EH (cell line): ENCODE measurements at regions not wholly inside any gene's neighbourhood (a gene's known extent, or its start where the extent isn't known, plus 50 kb on each side); places are given as distances from the start of the nearest gene placed in this dataset.
A peak's percentile ranks its signal among the peaks of the same experiment; 100 is the strongest.
"Not testable (repeated sequence)": the region's sequence is repeated elsewhere in the genome, so short reads cannot be mapped to it uniquely, and the experiment has no call there.

Experiments
- DNase-seq: peaks from one replicate; pipeline ENCODE4 v3.0.0-alpha.2; 2015; ENCODE audit warnings: low read depth

DNA sequence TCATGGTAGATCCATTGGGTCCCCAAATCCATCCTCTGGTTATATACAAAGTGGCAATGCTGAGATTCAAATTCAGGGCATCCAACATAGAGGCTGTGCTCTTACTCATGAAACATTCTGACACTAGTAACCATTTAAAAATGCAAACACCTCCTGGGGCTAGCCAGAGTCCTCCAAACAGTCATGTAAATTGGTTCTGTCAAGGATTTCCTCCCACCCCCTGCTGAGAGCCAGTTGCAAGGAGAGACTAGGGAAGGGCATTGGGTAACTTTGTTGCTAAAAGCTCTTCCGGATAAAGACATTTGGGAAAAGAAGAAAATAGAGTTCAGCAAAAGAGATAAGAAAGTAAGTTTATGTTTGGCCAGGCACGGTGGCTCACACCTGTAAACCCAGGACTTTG lies 58.3 kb downstream of the ART5 start:
- peak; percentile 77 for DNase-seq

DNA sequence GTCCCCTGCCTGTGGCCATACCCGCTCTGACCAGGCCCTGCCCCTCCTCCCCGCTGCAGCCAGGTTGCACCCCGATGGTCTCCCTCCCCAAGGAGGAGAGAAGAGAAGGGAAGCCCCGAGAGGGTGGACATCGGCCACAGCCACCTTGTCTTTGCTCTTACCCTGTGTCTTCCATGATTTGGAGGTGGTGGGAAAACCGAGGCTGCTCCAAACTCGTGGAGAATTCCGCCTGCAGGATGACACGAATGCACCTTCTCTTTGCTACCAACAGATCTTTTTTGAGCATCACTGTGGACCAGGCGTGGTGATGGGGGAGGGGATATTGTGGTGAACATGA lies 60.4 kb downstream of the ART5 start:
- not testable (repeated sequence) for DNase-seq

DNA sequence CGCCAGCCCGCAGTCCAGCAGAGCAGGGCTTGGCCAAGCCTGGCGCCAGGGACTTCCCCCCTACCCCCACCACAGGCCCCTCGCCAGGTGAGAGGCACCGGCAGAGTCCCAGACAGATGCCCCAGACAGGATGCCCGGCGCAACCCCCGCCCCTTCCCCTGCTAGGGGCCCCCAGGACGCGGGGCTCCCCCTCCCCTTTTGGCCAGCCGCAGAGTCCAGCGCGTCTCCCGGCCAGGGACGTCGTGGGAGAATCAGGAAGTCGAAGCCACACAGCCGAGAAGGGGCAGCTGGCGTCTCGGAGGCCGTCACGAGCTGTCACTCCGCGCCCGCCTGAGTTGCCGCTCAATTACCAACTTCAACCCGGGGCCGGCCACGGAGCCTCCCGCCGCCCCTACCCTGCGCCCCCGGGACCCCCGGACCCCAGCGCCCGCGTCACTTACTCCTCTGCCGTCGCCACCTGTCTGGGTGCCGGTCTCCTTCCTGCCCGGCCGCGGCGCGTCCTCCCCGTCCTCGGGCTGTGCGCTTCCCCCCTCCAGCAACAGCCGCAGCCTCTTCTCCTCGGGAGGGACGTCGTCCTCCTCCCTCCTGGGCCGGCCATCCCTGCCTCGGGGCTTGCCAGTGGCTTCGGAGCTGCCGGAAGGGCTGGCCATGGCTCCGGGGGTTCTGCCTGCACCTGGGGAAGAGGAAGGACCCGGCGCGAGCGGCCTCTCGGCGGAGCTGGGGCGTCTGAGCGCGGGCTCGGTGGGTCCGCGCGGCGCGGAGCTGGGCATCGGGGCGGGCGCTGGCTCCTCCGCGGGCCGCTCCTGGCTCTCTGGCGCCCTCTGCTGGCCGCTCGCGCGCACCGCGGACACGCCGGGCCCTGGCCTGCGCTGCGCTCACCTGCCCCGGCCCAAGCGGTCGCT lies 61.1 kb downstream of the ART5 start:
- peak; percentile 21 for DNase-seq

DNA sequence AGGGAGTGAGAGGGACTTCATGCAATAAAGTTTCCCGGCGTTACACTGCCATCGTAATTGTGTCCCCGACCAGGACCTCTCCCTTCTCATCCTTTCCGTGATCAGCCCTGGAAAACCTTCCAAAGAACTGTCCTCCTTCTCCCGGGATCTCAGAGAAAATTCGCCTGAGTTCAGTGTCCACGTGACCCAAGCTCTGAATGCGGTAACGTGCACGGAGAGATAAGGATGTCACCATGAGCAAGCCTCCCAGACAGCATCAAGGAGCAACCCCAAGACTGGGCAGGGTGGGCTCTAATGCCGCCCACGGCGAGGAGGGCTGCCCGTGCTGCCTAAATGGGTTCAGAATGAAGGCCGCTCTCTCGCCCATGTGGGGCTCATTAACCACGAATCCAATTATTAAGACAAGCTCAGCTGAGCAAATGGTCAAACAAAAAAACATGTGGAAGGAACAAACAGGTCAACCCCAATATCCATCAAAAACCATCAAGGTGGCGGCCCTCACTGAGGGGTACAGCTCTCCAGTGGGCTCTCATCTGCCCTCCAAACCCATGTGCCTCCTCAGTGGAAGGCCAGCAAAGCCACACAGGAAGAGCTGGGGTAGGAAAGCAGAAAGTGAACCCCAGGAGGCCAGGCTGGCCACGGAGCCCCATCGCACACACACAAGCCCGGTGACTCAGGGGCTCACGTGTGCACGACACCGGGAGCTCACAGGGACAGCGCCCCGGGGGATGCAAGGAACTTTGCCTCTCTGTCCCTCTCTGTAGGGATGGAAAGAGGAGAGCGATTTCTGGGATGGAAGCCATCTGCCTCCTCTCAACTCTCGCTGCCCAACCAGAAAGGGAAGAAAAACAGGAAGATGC lies 62.0 kb downstream of the ART5 start:
- DNase-seq: not testable (repeated sequence)

DNA sequence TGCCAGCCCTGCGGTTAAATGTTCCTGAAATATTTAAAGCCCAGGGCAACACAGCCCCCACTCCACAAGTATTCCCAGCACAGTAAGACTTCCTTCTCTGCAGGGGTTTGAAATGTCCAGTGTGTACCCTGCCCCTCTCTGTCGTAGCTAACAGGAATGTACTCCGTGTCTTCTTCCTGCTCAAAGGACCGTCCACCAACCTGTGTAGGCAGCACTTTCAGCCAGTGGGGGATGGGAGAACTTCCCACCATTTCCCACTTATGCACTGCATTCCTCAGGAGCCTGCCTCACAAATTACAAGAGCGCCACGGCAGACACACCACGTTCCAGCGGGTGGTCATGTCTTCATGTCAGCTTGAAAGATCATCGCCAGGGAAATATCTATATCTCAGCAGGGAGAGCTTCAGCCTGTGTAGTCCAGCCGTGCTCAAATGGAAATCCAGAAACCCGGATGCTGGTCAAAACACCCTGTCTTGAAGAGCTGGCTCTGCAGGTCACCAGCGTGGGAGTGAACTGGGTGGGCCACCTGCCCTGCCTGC lies 65.7 kb downstream of the ART5 start:
- not testable (repeated sequence) for DNase-seq

DNA sequence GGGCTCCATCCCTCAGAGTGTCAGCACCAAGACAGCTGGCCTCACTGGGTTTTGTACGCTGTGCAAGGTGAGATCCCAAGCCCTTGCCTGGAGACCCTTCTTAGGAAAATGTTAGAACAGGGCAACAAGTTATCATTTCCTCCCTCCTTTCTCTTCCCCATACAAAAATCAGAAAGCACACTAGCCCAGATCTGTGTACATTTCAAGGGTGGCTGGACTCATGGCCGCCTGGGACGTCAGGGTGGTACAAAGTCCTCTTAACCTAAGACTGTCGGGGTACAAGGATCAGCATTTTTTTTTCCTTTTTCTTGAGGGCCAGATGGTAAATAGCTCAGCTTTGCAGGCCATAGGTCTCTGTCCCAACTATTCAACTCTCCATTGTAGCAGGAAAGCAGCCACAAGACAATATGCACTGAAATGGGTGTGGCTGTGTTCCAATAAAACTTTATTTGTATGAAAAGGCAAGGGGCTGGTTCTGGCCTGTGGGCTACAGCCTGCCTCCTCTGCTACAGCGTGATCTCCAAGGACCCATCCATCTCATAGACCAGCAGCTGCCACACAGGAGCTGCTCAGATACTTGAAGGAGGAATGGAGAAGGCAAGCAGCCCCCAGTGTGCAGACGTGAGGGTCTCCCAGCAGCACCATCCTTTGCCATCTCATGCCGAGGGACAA lies 68.7 kb downstream of the ART5 start:
- not testable (repeated sequence) for DNase-seq

DNA sequence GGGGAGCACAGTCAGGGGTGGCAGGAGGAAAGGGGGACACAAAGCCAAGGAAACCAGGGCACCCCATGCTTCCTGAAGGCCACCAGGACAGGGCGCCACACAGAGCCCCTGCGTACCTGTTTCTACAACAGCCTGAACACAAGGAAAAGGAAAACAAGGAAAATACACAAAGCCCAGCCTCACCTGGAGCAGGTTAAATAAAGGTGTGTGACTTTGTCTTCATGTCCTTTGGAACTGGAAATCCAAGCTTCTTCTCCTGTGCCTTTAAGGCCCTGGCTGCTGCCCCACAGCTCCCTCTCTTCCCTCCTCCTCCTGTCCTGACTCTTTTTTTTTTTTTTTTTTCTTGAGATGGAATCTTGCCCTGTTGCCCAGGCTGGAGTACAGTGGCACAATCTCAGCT lies 70.0 kb downstream of the ART5 start:
- DNase-seq: not testable (repeated sequence)

DNA sequence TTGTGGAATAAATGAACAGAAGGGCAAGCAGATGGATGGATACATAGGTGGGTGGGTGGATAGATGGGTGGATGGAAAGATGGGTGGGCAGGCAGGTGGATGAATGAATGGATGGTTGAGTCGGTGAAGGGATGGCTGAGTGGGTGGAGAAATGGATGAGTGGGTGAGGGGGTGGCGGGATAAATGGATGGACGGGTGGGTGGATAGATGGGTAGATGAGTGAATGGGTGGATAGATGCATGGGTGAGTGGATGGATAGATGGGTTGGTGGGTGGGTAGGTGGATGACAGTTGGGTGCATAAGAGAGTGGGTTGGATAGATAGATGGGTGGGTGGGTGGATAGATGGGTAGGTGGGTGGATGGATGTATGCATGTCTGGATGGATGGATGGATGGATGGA lies 76.0 kb downstream of the ART5 start:
- DNase-seq: not testable (repeated sequence)

DNA sequence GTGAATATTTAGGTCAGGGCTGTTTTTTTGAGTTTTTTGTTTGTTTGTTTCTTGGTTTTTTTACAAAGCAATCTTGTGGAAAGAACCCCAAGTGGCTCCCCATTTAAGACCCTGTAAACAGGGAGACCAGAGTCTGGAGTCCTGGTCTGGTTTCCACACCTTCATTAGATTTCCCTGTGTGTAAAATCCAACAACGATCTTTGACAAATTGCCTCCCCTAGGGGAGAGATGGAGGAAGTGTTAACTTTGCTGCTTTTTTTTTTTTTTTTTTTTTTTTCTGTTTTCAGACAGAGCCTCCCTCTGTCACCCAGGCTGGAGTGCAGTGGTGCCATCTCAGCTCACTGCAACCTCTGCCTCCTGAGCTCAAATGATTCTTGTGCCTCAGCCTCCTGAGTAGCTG lies 77.4 kb downstream of the ART5 start:
- not testable (repeated sequence) for DNase-seq

DNA sequence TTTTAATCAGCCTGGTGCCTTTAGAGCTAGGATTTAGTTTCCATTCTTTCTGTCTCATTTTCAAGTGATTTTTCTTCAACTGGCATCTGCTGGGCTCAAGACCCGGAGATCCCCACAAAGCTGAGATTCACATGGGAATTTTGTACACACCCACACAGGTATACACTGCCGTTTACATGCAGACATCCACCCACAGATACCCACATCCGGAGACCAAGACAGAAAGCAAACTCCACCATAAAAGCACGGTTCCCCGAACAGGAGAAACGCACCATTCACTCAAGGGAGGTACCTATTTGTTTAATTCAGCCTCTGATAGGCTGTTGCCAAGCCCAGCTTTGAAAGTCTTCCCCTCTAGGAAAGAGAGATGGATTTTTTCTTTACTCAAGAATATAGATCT lies 87.2 kb downstream of the ART5 start:
- DNase-seq: not testable (repeated sequence)

DNA sequence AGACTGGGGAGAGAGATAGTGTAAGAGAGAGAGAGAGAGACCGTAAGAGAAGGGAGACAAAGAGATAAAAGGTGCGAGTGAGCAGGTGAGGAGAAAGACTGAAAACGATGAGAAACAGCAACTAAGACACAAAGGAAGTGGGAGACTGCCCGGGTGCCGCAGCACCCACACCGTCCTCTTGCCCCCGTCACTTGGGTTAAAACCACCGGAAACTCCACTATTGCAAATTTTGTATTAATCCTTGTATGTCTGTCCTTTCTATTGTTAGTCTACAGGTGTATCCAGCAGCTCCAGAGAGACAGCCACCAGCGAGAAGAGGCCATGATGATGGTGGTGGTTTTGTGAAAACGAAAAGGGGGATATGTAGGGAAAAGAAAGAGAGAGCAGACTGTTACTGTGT lies 96.8 kb downstream of the ART5 start:
- DNase-seq: not testable (repeated sequence)

DNA sequence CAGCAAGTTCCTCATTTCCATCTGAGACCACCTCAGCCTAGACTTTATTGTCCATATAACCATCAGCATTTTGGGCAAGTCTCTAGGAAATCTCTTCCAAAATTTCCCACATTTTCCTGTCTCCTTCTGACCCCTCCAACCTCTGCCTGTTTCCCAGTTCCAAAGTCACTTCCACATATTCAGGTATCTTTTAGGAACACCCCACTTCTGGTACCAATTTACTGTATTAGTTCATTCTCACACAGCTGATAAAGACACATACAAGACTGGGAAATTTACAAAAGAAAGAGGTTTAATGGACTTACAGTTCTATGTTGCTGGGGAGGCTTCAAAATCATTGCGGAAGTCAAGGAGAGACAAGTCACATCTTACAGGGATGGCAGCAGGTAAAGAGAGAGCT lies 103.6 kb downstream of the ART5 start:
- not testable (repeated sequence) for DNase-seq

DNA sequence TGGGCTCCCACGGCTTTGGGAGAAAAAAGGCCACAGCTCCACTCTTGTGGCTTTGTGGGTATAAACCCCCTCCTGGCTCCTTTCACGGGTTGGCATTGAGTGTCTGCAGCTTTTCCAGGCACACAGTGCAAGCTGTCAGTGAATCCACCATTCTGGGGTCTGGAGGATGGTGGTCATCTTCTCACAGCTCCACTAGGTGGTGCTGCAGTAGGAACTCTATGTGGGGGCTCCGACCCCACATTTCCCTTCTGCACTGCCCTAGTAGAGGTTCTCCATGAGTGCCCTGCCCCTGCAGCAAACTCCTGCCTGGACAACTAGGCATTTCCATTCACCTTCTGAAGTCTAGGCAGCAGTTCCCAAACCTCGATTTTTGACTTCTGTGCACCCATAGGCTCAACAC lies 104.5 kb downstream of the ART5 start:
- not testable (repeated sequence) for DNase-seq

DNA sequence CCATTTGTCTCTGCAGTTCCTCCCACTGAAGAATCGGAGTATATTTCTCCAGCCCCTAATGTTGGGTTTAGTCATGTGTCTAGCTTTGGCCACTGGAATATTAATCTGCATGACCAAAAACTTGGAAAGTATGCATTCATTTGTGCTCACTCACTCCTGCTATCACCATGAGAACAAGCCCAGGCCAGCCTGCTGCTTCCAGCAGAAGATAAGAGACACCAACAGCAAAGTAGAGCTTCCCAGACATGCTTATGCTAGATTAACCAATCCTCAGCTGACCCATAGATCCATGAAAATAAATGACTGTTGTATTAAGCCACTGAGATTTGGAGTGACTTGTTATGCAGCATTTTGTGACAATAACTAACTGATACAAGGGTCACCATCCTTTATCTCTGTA lies 108.8 kb downstream of the ART5 start:
- DNase-seq: not testable (repeated sequence)

DNA sequence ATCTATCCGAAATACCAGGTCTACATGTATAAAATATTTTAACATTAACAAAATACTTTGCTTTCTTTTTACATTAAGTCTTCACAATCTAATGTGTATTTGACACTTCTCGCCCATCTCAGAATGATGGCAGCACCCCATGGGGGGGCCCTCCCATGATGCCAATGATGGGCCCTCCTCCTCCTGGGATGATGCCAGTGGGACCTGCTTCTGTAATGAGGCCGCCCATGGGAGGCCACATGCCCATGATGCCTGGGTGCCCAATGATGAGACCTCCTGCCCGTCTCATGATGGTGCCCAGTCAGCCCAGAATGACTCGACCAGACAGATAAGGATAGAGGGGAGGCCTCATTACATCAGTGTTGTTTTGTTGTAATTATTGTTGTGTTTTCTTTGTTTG lies 110.5 kb downstream of the ART5 start:
- not testable (repeated sequence) for DNase-seq

DNA sequence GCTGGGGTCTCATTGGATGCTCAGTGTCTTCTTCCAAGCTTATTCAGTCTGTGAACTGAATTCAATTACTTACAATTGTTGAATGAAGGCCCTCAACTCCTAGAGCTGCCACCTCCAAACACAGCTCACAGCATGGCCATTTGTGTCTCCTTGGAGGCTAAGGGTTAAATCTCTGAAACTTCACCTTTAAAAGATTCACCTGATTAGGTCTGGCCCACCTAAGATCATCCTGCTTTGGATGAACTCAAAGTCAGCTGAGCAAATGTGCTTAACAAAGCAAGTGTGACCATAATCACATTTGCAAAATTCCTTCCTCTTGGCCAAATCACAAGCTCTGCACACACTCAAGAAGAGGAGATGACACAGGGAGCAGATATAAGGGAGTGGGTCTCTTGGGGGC lies 118.2 kb downstream of the ART5 start:
- not testable (repeated sequence) for DNase-seq

DNA sequence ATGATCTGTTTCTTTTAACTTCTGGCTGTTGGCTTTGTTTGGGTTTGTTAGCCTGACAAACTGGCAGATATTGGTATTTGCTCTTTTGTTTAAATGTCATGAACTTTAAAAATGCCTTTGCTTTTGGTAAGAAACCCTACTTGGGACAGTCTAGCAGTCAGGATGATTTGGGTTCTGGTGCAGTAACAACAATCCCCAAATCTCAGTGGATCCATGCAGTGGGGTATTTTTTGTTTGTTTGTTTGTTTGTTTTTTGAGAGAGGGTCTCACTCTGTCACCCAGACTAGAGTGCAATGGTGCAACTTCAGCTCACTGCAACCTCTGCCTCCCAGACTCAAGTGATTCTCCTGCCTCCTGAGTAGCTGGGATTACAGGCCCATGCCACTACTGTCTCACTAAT lies 120.9 kb downstream of the ART5 start:
- not testable (repeated sequence) for DNase-seq

DNA sequence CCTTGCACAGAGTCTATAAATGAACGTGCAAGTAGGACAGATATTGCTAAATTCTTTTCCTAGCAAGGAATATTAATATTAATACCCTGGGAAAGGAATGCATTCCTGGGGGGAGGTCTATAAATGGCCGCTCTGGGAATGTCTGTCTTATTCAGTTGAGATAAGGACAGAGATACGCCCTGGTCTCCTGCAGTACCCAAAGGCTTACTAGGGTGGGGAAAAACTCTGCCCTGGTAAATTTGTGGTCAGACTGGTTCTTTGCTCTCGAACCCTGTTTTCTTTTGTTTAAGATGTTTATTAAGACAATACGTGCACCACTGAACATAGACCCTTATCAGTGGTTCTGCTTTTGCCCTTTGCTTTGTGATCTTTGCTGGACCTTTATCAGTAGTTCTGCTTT lies 122.0 kb downstream of the ART5 start:
- not testable (repeated sequence) for DNase-seq

DNA sequence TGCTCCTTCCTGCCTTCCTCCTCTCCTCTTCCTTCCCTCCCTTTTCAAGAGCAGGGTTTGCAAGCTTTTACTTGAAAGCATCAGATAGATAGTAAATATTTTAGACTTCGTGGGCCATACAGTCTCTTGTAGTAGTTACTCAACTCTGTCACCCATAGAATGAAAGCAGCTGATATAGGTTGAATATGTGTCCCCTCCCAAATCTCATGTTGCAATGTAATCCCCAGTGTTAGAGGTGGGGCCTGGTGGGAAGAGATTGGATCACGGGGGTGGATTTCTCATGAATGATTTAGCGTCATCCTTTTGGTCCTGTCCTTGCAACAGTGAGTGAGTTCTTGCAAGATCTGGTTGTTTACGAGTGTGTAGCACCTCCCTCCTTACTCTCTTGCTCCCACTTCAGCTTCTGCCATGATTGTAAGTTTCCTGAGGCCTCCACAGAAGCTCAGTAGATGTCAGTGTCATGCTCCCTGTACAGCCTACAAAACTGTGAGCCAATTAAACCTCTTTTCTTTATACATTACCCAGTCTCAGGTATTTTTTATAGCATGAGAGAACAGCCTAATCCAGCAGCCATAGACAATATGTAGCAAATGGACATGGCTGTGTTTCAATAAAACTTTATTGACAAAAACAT lies 124.7 kb downstream of the ART5 start:
- not testable (repeated sequence) for DNase-seq

DNA sequence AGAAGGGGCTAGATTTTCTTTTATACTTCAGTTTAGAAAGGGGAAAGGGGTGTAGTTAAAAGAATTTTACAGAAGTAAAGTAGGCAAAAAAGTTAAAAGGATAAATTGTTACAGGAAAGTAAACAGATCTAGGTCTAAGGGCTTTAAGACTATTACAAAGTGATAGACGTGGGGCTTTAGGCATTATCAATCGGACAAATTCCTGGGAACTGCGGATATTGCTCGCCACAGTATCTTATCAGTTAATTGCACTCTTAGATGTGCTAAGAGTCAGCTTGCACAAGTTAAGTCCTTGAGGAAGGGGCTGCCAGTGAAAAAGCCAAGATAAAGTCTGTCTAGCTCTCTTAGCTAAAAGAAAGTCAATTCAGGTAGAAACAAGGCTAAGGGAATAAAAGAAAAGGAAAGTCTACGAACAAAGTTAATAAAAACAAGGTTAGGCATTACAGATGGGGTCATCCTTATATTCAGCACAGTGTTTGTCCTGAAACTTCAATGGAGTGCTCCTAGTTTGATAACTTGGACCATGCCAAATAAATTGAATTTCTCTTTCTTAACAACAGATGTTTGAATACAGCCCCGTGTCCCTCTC lies 125.4 kb downstream of the ART5 start:
- not testable (repeated sequence) for DNase-seq
